ENCODE measurements at regions not wholly inside any gene's neighbourhood (a gene's known extent, or its start where the extent isn't known, plus 50 kb on each side); places are given as distances from the start of the nearest gene placed in this dataset.

DNA sequence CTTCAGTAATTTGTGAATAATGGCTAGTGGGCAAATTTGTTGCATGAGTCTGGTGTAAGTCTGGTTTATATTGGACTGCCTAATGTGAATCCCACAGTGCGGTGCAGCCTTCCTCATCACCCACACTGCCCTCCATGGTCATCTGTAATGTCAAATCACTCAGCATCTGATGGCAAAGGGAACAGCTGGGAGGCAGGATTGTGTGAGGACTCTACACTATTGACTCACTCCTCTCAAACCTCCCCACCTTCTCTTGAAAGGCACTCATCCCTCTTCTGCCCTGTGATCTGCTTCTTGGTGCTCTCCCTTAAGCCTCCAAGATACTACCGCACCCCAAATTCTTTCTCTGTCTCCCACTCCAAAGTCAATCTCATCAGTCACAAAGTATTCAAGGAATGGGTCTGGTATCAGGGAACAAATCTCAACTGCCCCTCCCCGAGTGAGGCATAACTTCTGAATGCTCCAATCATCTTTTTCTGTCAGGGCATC is 146.0 kb upstream of the BEND6 start:
- no peaks in the 10 kb centered on the region for H3K36me3 ChIP-seq
- DNase-seq = no peak
- no peak overlapping the region for H3K9ac ChIP-seq (ENCODE audit: low read depth in 2 of 2, low read length in 2 of 2)
- no peak overlapping the region for H3K27ac ChIP-seq
- no peaks in the 10 kb centered on the region for H3K27me3 ChIP-seq
- intact Hi-C loops (cut with DNase I) = no loop called here
- no peaks in the 10 kb centered on the region for H3K9me3 ChIP-seq
- no peak overlapping the region for H3K4me3 ChIP-seq
- no peaks in the 10 kb centered on the region for H3K4me1 ChIP-seq
- TF ChIP-seq CTCF (IDR thresholded peaks at IDR 0.05) = no peak

DNA sequence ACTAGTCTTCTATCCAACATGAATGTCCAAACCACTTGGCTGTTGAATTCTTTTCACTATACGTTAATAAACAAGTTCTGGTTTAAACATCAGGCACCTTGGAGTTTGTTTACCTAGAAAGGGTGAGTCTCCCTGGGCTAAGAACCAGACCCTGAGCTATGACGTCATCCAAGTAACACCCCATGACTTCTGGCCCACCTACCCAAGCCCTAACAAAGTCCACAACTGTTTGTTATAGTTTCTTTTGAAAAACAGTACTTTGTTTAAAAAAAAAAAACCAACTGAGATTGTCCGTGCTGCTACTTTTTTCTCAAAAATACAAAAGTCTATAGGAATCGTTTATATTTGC is 146.9 kb upstream of the BEND6 start:
- intact Hi-C loops (cut with DNase I) = no loop called here
- Histone ChIP-seq H3K4me1 (no peaks in the 10 kb centered on the region), H3K4me3 (no peak overlapping the region), H3K27me3 (no peaks in the 10 kb centered on the region), H3K9ac (ENCODE audit: low read depth in 2 of 2, low read length in 2 of 2) (no peak overlapping the region), H3K27ac (no peak overlapping the region), H3K9me3 (no peaks in the 10 kb centered on the region), H3K36me3 (no peaks in the 10 kb centered on the region)
- DNase-seq = no peak
- TF ChIP-seq CTCF (IDR thresholded peaks at IDR 0.05) = no peak

DNA sequence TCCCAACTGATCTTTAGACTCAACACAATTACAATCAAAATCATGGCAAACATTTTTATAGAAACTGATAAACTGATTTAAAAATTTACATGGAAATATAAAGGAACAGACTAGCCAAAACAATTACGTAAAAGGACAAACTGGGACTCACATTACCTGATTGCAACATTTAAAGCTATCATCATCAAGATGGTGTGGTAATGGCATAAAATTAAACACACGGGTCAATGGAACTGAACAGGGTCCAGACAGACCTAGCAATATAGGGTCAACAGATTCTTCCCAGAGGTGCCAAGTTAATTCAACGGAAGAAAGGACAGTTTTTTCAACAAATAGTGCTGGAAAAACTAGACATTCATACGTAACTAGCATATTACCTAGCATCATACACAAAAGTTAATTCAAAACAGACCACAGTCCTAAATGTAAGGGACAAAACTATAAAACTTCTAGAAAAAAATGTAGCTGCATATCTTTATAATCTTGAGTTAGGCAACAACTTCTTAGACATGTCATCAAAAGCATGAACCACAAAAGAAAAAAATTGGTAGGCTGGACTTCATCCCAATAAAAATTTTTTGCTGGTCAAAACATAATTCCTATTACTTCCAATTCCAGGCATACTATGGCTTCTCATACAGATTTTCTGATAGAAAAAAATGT is 147.4 kb upstream of the BEND6 start:
- Histone ChIP-seq H3K9ac (ENCODE audit: low read depth in 2 of 2, low read length in 2 of 2) (no peak overlapping the region), H3K4me1 (no peaks in the 10 kb centered on the region), H3K4me3 (no peak overlapping the region), H3K27ac (no peak overlapping the region), H3K9me3 (no peaks in the 10 kb centered on the region), H3K27me3 (no peaks in the 10 kb centered on the region), H3K36me3 (no peaks in the 10 kb centered on the region)
- DNase-seq = no peak
- intact Hi-C loops (cut with DNase I) = no loop called here
- no peak for TF ChIP-seq CTCF (IDR thresholded peaks at IDR 0.05)

GRCh38 chr6:56806368-56806767 is 148.5 kb upstream of the BEND6 start:
- H3K4me1 ChIP-seq = no peaks in the 10 kb centered on the region
- TF ChIP-seq CTCF (IDR thresholded peaks at IDR 0.05) = no peak
- no peak overlapping the region for H3K9ac ChIP-seq (ENCODE audit: low read depth in 2 of 2, low read length in 2 of 2)
- H3K27ac ChIP-seq = no peak overlapping the region
- DNase-seq = no peak
- no peak overlapping the region for H3K4me3 ChIP-seq
- no peaks in the 10 kb centered on the region for H3K27me3 ChIP-seq
- no peaks in the 10 kb centered on the region for H3K36me3 ChIP-seq
- intact Hi-C loops (cut with DNase I) = no loop called here
- no peaks in the 10 kb centered on the region for H3K9me3 ChIP-seq

- no peaks in the 10 kb centered on the region for H3K4me1 ChIP-seq
- no peaks in the 10 kb centered on the region for H3K36me3 ChIP-seq
- no peak overlapping the region for H3K4me3 ChIP-seq
- H3K9ac ChIP-seq (ENCODE audit: low read depth in 2 of 2, low read length in 2 of 2) = no peak overlapping the region
- H3K9me3 ChIP-seq = no peaks in the 10 kb centered on the region
- intact Hi-C loops (cut with DNase I) = no loop called here
- no peaks in the 10 kb centered on the region for H3K27me3 ChIP-seq
- no peak for TF ChIP-seq CTCF (IDR thresholded peaks at IDR 0.05)
- no peak for DNase-seq
- H3K27ac ChIP-seq = no peak overlapping the region
Measured at GRCh38 chr6:56804996-56805395, 149.9 kb upstream of the BEND6 start.
